ENCODE measurements at regions not wholly inside any gene's neighbourhood (a gene's known extent, or its start where the extent isn't known, plus 50 kb on each side); places are given as distances from the start of the nearest gene placed in this dataset.

DNA sequence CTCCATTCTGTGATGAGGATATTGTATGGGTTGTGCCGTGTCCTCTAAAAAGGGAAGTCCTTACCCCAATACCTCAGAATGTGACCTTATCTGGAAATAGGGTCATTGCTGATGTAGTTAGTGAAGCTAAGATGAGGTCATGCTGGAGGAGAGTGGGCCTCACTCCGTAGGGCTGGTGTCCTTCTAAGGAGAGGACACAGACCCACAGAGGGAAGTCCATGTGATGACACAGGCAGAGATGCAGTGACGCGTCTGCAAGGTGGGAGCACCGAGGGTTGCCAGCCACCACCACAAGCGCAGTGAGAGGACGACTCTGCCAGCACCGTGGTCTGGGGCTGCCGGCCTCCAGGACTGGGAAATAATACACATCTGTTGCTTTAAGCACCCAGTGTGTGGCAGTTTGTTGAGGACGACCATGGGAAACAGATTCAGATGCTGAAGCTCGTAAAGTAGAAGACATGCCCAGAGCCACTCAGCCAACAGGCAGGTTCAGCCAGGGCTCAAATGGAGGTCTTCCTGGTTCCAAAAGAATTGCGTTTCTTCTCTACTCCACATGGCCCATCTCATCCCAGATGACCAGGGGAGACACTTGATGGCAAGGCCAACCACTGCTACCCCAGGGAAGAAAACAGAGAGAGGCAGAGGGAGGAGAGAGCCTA lies 59.2 kb upstream of the DUSP22 start:
- H3K9ac ChIP-seq (ENCODE audit: low read length): no peak overlapping the region
- no peaks in the 10 kb centered on the region for H3K27me3 ChIP-seq (ENCODE audit: control insufficient read depth, insufficient read depth, low read length)
- H3K4me3 ChIP-seq (ENCODE audit: low read length): no peak overlapping the region
- no peaks in the 10 kb centered on the region for H3K36me3 ChIP-seq (ENCODE audit: control insufficient read depth, low read depth, low read length)
- no peak overlapping the region for H3K27ac ChIP-seq (ENCODE audit: low read length)
- H3K4me1 ChIP-seq (ENCODE audit: control insufficient read depth, low read depth, low read length): peaks cover 10% of the 10 kb centered on the region
- H3K9me3 ChIP-seq (ENCODE audit: control insufficient read depth, low read depth, low read length): no peaks in the 10 kb centered on the region

DNA sequence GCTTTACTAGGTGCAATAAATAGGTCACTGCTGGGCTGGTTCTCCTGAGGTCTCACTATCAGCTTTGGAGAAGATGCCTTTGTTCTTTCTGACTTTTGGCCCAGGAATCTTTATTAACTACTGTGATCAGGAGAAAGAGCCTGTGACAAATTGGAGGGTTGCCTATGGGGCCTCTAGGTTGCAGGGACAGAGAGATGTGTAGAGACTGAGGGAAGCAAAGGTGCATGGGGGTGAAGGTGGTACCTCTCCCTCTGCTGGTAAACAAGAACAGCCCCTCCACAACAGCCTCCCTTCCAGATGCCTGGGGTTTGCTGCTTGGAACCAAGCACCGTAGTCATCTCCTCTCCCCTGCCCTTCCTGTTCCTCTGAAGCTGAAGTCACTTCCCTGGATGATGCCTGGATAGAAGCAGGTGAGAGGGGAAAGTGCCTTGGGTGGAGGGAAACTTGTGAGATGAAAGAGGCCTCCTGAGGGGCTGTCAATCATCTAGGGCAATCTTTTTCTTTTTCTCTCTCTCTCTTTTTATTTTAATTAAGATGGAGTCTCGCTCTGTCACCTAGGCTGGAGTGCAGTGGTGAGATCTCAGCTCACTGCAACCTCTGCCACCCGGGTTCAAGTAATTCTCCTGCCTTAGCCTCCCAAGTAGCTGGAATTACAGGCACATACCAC lies 57.4 kb upstream of the DUSP22 start:
- Histone ChIP-seq H3K36me3 (ENCODE audit: control insufficient read depth, low read depth, low read length) (no peaks in the 10 kb centered on the region), H3K9me3 (ENCODE audit: control insufficient read depth, low read depth, low read length) (no peaks in the 10 kb centered on the region), H3K9ac (ENCODE audit: low read length) (no peak overlapping the region), H3K4me3 (ENCODE audit: low read length) (no peak overlapping the region), H3K27ac (ENCODE audit: low read length) (no peak overlapping the region), H3K27me3 (ENCODE audit: control insufficient read depth, insufficient read depth, low read length) (no peaks in the 10 kb centered on the region), H3K4me1 (ENCODE audit: control insufficient read depth, low read depth, low read length) (peaks cover 10% of the 10 kb centered on the region)

DNA sequence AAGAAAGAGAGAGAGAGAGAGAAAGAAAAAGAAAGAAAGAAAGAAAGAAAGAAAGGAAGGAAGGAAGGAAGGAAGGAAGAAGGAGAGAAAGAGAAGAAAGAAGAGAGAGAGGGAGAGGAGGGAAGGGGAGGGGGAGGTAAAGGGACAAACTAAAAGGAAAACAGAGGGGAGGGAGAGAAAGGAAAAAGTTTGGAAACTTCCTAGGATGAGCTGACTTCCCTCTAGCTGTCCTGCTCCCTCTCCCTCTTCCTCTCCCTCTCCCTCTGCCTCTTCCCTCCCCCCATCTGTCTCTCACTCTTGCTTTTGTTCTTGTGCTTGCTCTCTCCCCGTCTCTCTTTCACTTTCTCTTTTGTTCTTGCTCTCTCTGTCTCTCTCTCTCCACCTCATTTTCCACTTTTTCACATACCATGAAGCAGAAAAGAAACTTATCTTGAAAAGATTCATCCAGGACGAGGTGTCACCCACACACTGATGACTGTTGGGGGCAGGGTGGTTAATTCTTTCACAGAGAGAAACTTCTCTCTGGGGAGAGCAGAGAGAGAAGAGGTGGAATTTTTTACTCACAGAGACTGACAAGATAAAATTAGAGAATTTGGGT lies 56.4 kb upstream of the DUSP22 start:
- H3K36me3 ChIP-seq (ENCODE audit: control insufficient read depth, low read depth, low read length): no peaks in the 10 kb centered on the region
- H3K4me1 ChIP-seq (ENCODE audit: control insufficient read depth, low read depth, low read length): peaks cover 18% of the 10 kb centered on the region
- peak overlapping the region; percentile 31 for H3K27ac ChIP-seq (ENCODE audit: low read length)
- peak overlapping the region; percentile 43 for H3K4me3 ChIP-seq (ENCODE audit: low read length)
- peak overlapping the region; percentile 28 for H3K9ac ChIP-seq (ENCODE audit: low read length)
- no peaks in the 10 kb centered on the region for H3K27me3 ChIP-seq (ENCODE audit: control insufficient read depth, insufficient read depth, low read length)
- H3K9me3 ChIP-seq (ENCODE audit: control insufficient read depth, low read depth, low read length): no peaks in the 10 kb centered on the region

DNA sequence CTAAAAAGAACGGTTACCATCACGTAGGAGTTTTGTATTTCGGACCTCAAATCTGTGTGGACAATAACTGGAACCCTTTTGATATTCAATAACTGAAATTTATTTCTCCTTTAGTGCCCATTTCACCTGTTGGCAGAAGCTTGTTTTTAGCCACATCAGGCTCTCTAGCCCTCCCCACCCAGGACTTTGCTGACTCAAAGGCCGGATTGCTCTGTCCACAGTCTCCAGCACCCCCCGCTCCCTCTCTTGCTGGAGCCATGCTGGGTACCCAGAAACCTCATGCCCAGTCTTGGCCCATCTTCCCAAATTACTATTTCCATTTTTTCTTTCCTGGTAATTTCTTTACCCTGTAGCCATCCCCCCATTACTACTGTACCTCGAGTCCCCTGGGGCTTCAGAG lies 55.8 kb upstream of the DUSP22 start:
- Histone ChIP-seq H3K36me3 (ENCODE audit: control insufficient read depth, low read depth, low read length) (no peaks in the 10 kb centered on the region), H3K4me3 (ENCODE audit: low read length) (peak overlapping the region; percentile 43), H3K27me3 (ENCODE audit: control insufficient read depth, insufficient read depth, low read length) (no peaks in the 10 kb centered on the region), H3K9me3 (ENCODE audit: control insufficient read depth, low read depth, low read length) (no peaks in the 10 kb centered on the region), H3K4me1 (ENCODE audit: control insufficient read depth, low read depth, low read length) (peaks cover 18% of the 10 kb centered on the region), H3K9ac (ENCODE audit: low read length) (no peak overlapping the region), H3K27ac (ENCODE audit: low read length) (no peak overlapping the region)

DNA sequence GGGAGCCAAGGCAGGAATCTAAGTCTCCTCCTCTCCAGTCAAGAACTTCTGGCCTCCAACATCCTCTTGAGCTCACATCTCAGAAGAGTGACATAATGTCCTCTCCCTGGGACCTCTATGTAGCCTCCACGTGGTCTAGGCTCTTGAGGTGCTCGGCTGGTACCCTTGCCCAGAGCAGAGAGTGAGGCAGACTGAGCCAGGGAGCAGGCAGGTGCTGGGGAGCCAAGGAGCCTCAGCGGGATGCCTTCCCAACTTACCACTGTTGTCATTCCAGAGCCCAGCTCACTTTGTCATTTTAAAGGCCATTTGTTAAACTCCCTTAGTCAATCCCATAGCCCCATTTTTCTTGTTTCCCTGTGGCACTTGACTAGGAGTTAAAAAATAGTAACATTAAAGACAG lies 52.1 kb upstream of the DUSP22 start:
- no peaks in the 10 kb centered on the region for H3K27me3 ChIP-seq (ENCODE audit: control insufficient read depth, insufficient read depth, low read length)
- H3K36me3 ChIP-seq (ENCODE audit: control insufficient read depth, low read depth, low read length): no peaks in the 10 kb centered on the region

DNA sequence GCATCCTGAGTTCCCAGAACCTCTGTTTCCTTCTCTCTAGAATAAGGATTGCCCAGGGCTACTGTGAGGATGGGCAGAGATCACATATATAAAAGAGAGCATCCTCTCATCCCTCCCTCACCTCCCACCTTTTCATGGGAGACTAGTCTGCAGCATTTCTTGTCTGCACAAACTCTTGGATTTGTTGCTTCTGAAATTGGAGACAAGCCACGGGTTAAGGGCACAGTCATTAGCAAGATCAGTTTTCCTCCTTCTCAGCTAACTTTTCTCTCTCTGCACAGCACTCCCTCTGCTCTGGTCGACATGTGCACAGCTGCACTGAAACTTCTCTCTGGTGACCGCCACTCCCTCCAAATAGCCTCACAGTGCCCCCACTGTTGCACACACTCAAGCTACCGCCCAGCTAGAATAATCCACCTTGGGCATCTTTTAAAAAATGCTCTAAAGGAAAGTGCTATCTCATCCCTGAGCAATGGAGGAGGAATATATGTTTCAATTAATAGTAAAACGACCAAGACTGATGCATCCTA lies 50.9 kb upstream of the DUSP22 start:
- peaks cover 11% of the 10 kb centered on the region for H3K4me1 ChIP-seq (ENCODE audit: control insufficient read depth, low read depth, low read length)

More for the DNA sequence above, 52.1 kb upstream of the DUSP22 start:
- Histone ChIP-seq H3K4me3 (ENCODE audit: low read length) (no peak overlapping the region), H3K4me1 (ENCODE audit: control insufficient read depth, low read depth, low read length) (peaks cover 18% of the 10 kb centered on the region), H3K9me3 (ENCODE audit: control insufficient read depth, low read depth, low read length) (no peaks in the 10 kb centered on the region), H3K9ac (ENCODE audit: low read length) (no peak overlapping the region), H3K27ac (ENCODE audit: low read length) (no peak overlapping the region)

More for the DNA sequence above, 50.9 kb upstream of the DUSP22 start:
- no peak overlapping the region for H3K4me3 ChIP-seq (ENCODE audit: low read length)
- H3K9me3 ChIP-seq (ENCODE audit: control insufficient read depth, low read depth, low read length): no peaks in the 10 kb centered on the region
- no peak overlapping the region for H3K27ac ChIP-seq (ENCODE audit: low read length)
- no peaks in the 10 kb centered on the region for H3K27me3 ChIP-seq (ENCODE audit: control insufficient read depth, insufficient read depth, low read length)
- no peaks in the 10 kb centered on the region for H3K36me3 ChIP-seq (ENCODE audit: control insufficient read depth, low read depth, low read length)
- no peak overlapping the region for H3K9ac ChIP-seq (ENCODE audit: low read length)
